VCaP (cell line): ENCODE measurements at regions not wholly inside any gene's neighbourhood (a gene's known extent, or its start where the extent isn't known, plus 50 kb on each side); places are given as distances from the start of the nearest gene placed in this dataset.

Experiments used
- H3K27ac ChIP-seq: fragments of 450-650 bp; 2 replicates; pipeline ENCODE4 v1.5.1; 2017
- CTCF ChIP-seq: fragments of 450-650 bp; conservative IDR thresholded peaks from 2 replicates; pipeline ENCODE4 v1.5.1; 2017; ENCODE audit warnings: mild to moderate bottlenecking, moderate library complexity

GRCh38 chr2:120854766-120855530 lies 119.3 kb downstream of the GLI2 start:
- TF ChIP-seq CTCF = no peak
- no peak overlapping the region for H3K27ac ChIP-seq

- H3K27ac ChIP-seq = no peak overlapping the region
- no peak for TF ChIP-seq CTCF
Measured at GRCh38 chr2:120855855-120856405, 120.3 kb downstream of the GLI2 start.

GRCh38 chr2:120856421-120856862 lies 120.8 kb downstream of the GLI2 start:
- TF ChIP-seq CTCF = no peak

GRCh38 chr2:120857422-120857821 lies 121.8 kb downstream of the GLI2 start:
- no peak for TF ChIP-seq CTCF
- no peak overlapping the region for H3K27ac ChIP-seq

More at GRCh38 chr2:120856421-120856862, 120.8 kb downstream of the GLI2 start:
- no peak overlapping the region for H3K27ac ChIP-seq

- no peak overlapping the region for H3K27ac ChIP-seq
- TF ChIP-seq CTCF = no peak
Measured at GRCh38 chr2:120857931-120858330, 122.3 kb downstream of the GLI2 start.

GRCh38 chr2:120858361-120859106 lies 122.9 kb downstream of the GLI2 start:
- no peak overlapping the region for H3K27ac ChIP-seq
- TF ChIP-seq CTCF = no peak

- no peak for TF ChIP-seq CTCF
- no peak overlapping the region for H3K27ac ChIP-seq
Measured at GRCh38 chr2:120859128-120859527, 123.5 kb downstream of the GLI2 start.
